NB4 (cell line): ENCODE measurements at regions not wholly inside any gene's neighbourhood (a gene's known extent, or its start where the extent isn't known, plus 50 kb on each side); places are given as distances from the start of the nearest gene placed in this dataset.

ENCODE experiments used
- DNase-seq: peaks from one replicate; pipeline ENCODE4 v3.0.0; 2010; ENCODE audit warnings: low read depth
- H3K4me3 ChIP-seq: one replicate; pipeline ENCODE4 v1.5.1; 2011; ENCODE audit warnings: mild to moderate bottlenecking, low read depth, low read length, moderate library complexity
- MYC ChIP-seq: IDR thresholded peaks from 2 replicates; pipeline ENCODE4 v1.6.1; 2011; ENCODE audit warnings: low read depth, low read length
- POLR2A ChIP-seq: IDR thresholded peaks from 2 replicates; pipeline ENCODE4 v1.6.1; 2011; ENCODE audit warnings: mild to moderate bottlenecking; ENCODE audit not compliant: insufficient read length; ENCODE audit errors: extremely low read depth
- TF ChIP-seq, protein P1 (sequence below): IDR thresholded peaks from one replicate; pipeline ENCODE4 v1.5.1; 2012; ENCODE audit warnings: low read depth, low read length
- TF ChIP-seq, protein P2 (sequence below): IDR thresholded peaks from 2 replicates; pipeline ENCODE4 v1.6.1; 2011; ENCODE audit warnings: low read depth, low read length

GRCh38 chr3:182041668-182042291 lies 330.1 kb downstream of the SOX2 start:
- TF ChIP-seq, protein P1, sequence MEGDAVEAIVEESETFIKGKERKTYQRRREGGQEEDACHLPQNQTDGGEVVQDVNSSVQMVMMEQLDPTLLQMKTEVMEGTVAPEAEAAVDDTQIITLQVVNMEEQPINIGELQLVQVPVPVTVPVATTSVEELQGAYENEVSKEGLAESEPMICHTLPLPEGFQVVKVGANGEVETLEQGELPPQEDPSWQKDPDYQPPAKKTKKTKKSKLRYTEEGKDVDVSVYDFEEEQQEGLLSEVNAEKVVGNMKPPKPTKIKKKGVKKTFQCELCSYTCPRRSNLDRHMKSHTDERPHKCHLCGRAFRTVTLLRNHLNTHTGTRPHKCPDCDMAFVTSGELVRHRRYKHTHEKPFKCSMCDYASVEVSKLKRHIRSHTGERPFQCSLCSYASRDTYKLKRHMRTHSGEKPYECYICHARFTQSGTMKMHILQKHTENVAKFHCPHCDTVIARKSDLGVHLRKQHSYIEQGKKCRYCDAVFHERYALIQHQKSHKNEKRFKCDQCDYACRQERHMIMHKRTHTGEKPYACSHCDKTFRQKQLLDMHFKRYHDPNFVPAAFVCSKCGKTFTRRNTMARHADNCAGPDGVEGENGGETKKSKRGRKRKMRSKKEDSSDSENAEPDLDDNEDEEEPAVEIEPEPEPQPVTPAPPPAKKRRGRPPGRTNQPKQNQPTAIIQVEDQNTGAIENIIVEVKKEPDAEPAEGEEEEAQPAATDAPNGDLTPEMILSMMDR = no peak
- no peak for TF ChIP-seq POLR2A
- TF ChIP-seq, protein P2, sequence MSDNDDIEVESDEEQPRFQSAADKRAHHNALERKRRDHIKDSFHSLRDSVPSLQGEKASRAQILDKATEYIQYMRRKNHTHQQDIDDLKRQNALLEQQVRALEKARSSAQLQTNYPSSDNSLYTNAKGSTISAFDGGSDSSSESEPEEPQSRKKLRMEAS = no peak
- no peak for TF ChIP-seq MYC
- no peak for DNase-seq
- no peak overlapping the region for H3K4me3 ChIP-seq

- DNase-seq = no peak
- TF ChIP-seq MYC = no peak
- TF ChIP-seq, protein P1 = no peak
- TF ChIP-seq POLR2A = no peak
- TF ChIP-seq, protein P2 = no peak
- no peak overlapping the region for H3K4me3 ChIP-seq
Observed at GRCh38 chr3:182045736-182046135, 334.0 kb downstream of the SOX2 start.

GRCh38 chr3:182046166-182046764 lies 334.5 kb downstream of the SOX2 start:
- TF ChIP-seq, protein P2 = no peak
- TF ChIP-seq, protein P1 = no peak
- TF ChIP-seq MYC (no peak), POLR2A (no peak)
- H3K4me3 ChIP-seq = no peak overlapping the region
- no peak for DNase-seq

DNA sequence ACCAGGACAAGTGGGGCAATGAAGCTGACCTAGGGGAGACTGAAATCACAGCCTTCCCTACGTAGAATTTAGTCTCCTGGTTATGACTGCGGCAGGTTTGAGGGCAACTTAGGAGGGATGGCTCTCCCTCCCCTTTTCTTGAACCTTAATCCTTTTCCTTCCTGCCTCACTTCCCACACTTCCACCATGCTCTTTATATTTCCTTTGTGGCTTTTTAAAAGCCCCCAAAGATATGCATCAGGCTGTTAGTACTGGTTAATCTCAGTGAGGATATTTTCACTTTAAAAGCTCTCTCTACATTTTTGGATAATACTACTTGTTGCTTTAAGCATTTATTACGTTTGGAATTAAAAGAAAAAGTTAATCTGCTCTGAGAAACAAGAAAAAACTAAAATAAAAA lies 339.2 kb downstream of the SOX2 start:
- H3K4me3 ChIP-seq = no peak overlapping the region
- TF ChIP-seq POLR2A (no peak), MYC (no peak)
- TF ChIP-seq, protein P2 = no peak
- TF ChIP-seq, protein P1 = no peak
- DNase-seq = no peak

DNA sequence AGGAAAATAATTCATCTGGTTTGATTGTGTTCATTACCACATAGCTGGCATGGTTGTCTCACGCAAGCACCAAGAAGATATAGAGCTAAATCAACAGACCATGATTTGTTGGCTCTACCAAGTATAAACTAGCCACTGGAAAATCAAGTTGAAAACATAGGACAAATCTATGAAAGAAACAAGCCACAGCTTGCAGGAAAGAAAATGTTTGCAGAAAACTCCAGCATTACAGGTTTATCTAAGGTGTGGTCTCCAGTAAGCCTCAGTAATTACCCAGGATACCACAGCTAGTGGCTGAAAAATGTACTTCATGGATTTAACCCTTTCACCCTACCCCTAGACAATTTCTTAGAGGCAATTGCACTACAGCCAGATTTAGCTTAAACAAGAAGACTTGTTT lies 340.6 kb downstream of the SOX2 start:
- H3K4me3 ChIP-seq = no peak overlapping the region
- no peak for TF ChIP-seq MYC
- TF ChIP-seq, protein P2 = no peak
- no peak for TF ChIP-seq POLR2A
- TF ChIP-seq, protein P1 = no peak
- no peak for DNase-seq

- TF ChIP-seq, protein P1 = no peak
- no peak for TF ChIP-seq POLR2A
- TF ChIP-seq, protein P2 = no peak
- no peak for TF ChIP-seq MYC
- H3K4me3 ChIP-seq = no peak overlapping the region
- no peak for DNase-seq
Observed at GRCh38 chr3:182052757-182053156, 341.0 kb downstream of the SOX2 start.
